ENCODE measurements at regions not wholly inside any gene's neighbourhood (a gene's known extent, or its start where the extent isn't known, plus 50 kb on each side); places are given as distances from the start of the nearest gene placed in this dataset.

DNA sequence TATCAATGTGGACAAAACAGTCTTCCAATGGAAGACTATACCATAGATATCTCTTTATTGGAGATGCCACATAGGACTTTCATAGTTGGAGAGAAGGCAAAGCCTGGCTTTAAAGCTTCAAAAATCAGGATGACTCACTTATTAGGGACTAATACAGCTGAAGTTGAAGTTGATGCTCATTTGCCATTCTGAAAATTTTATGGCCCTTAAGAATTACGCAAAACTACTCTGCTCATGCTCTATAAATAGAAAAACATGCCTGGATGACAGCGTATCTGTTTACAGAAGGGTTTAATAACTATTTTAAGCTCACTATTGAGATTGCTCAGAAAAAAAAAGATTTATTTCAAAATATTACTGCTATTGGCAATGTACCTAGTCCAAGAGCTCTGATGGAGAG, 155.5 kb upstream of the DST start:
- no peak overlapping the region for H3K27ac Mint-ChIP-seq
- no peaks in the 10 kb centered on the region for H3K9me3 Mint-ChIP-seq (ENCODE audit: insufficient read depth)
- intact Hi-C loops (cut with micrococcal nuclease): no loop called here

DNA sequence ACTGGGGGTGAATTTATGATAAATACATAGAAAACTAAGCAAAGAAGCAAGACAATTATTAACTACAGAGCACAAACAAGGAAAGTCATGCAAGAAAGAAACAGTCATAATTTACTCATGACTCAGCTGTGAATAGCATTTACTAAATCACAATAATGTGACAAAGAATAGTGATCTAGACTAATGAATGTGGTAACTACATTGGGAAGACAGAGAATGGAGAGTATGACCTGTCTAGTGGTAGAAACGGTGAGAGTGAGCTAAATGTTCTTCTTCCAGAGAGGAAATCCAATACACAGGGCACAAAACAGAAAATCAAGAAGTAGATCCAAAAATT, 153.5 kb upstream of the DST start:
- Histone ChIP-seq H3K9me3 (ENCODE audit: control extremely low read depth in 1 of 3, control insufficient read depth in 2 of 3, insufficient read depth in 1 of 3, low read length in 2 of 3) (no peaks in the 10 kb centered on the region), H3K4me3 (ENCODE audit: control extremely low read depth in 1 of 5, extremely low read depth in 1 of 5, insufficient read depth in 1 of 5, low read depth in 2 of 5, low read length in 4 of 5) (no peak overlapping the region), H3K36me3 (replicated peaks in 1 of 2; ENCODE audit: control extremely low read depth in 1 of 2, control insufficient read depth in 1 of 2, extremely low read depth in 1 of 2, insufficient read depth in 2 of 2, low read length in 1 of 2) (no peaks in the 10 kb centered on the region), H4K20me1 (ENCODE audit: control insufficient read depth, insufficient read depth, low read length, poor library complexity, severe bottlenecking) (no peaks in the 10 kb centered on the region), H3K79me2 (ENCODE audit: control insufficient read depth, insufficient read depth, low read length) (no peaks in the 10 kb centered on the region), H2AFZ (ENCODE audit: insufficient read depth, low read depth, low read length, poor library complexity, severe bottlenecking) (no peak overlapping the region), H3K27ac (ENCODE audit: low read length in 2 of 2) (no peak overlapping the region), H3K4me1 (ENCODE audit: control insufficient read depth in 2 of 2, insufficient read depth in 2 of 2, low read length in 2 of 2) (no peaks in the 10 kb centered on the region), H3K4me2 (replicated peaks; ENCODE audit: low read depth, low read length, poor library complexity, severe bottlenecking) (no peak overlapping the region), H3K9ac (ENCODE audit: low read length) (no peak overlapping the region), H3K27me3 (replicated peaks in 1 of 4; ENCODE audit: control extremely low read depth in 1 of 4, control insufficient read depth in 3 of 4, insufficient read depth in 4 of 4, low read length in 3 of 4) (peaks cover 0 to 3% (median 0%) of the 10 kb centered on the region in 4 experiments)
- ChIA-PET CTCF (interaction anchor here (0.5 kb wide), 1 partner anchor 52 kb away, joined by 3 read pairs; no protein-coding TSS in a partner anchor), POLR2A (no interaction called here)
- DNase-seq: no peak
- no peak for TF ChIP-seq EZH2 (IDR thresholded peaks at IDR 0.05; ENCODE audit: borderline replicate concordance, insufficient read depth, low read depth, low read length, poor library complexity, severe bottlenecking)
- TF ChIP-seq, protein P1, sequence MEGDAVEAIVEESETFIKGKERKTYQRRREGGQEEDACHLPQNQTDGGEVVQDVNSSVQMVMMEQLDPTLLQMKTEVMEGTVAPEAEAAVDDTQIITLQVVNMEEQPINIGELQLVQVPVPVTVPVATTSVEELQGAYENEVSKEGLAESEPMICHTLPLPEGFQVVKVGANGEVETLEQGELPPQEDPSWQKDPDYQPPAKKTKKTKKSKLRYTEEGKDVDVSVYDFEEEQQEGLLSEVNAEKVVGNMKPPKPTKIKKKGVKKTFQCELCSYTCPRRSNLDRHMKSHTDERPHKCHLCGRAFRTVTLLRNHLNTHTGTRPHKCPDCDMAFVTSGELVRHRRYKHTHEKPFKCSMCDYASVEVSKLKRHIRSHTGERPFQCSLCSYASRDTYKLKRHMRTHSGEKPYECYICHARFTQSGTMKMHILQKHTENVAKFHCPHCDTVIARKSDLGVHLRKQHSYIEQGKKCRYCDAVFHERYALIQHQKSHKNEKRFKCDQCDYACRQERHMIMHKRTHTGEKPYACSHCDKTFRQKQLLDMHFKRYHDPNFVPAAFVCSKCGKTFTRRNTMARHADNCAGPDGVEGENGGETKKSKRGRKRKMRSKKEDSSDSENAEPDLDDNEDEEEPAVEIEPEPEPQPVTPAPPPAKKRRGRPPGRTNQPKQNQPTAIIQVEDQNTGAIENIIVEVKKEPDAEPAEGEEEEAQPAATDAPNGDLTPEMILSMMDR (IDR thresholded peaks at IDR 0.05): no peak
- H3K27me3 Mint-ChIP-seq: no peaks in the 10 kb centered on the region
- H3K4me3 Mint-ChIP-seq: no peak overlapping the region
- no peaks in the 10 kb centered on the region for H3K9me3 Mint-ChIP-seq (ENCODE audit: insufficient read depth)
- no peak for ATAC-seq (ENCODE audit: low read depth)
- no peaks in the 10 kb centered on the region for H3K4me1 Mint-ChIP-seq
- no peak overlapping the region for H3K27ac Mint-ChIP-seq
- intact Hi-C loops (cut with micrococcal nuclease): no loop called here
- WGBS (ENCODE audit: insufficient coverage): no CpG with 5 or more reads among the region's 1 CpG

More for the DNA sequence above, 155.5 kb upstream of the DST start:
- Mint-ChIP-seq H3K4me3 (no peak overlapping the region), H3K27me3 (no peaks in the 10 kb centered on the region), H3K4me1 (no peaks in the 10 kb centered on the region)
- Histone ChIP-seq H4K20me1 (ENCODE audit: control insufficient read depth, insufficient read depth, low read length, poor library complexity, severe bottlenecking) (no peaks in the 10 kb centered on the region), H3K4me1 (ENCODE audit: control insufficient read depth in 2 of 2, insufficient read depth in 2 of 2, low read length in 2 of 2) (no peaks in the 10 kb centered on the region), H3K4me3 (ENCODE audit: control extremely low read depth in 1 of 5, extremely low read depth in 1 of 5, insufficient read depth in 1 of 5, low read depth in 2 of 5, low read length in 4 of 5) (no peak overlapping the region), H3K9ac (ENCODE audit: low read length) (no peak overlapping the region), H3K36me3 (replicated peaks in 1 of 2; ENCODE audit: control extremely low read depth in 1 of 2, control insufficient read depth in 1 of 2, extremely low read depth in 1 of 2, insufficient read depth in 2 of 2, low read length in 1 of 2) (no peaks in the 10 kb centered on the region), H3K27ac (ENCODE audit: low read length in 2 of 2) (no peak overlapping the region), H3K9me3 (ENCODE audit: control extremely low read depth in 1 of 3, control insufficient read depth in 2 of 3, insufficient read depth in 1 of 3, low read length in 2 of 3) (no peaks in the 10 kb centered on the region), H2AFZ (ENCODE audit: insufficient read depth, low read depth, low read length, poor library complexity, severe bottlenecking) (no peak overlapping the region), H3K4me2 (replicated peaks; ENCODE audit: low read depth, low read length, poor library complexity, severe bottlenecking) (no peak overlapping the region), H3K27me3 (replicated peaks in 1 of 4; ENCODE audit: control extremely low read depth in 1 of 4, control insufficient read depth in 3 of 4, insufficient read depth in 4 of 4, low read length in 3 of 4) (peaks cover 0 to 3% (median 0%) of the 10 kb centered on the region in 4 experiments), H3K79me2 (ENCODE audit: control insufficient read depth, insufficient read depth, low read length) (no peaks in the 10 kb centered on the region)
- WGBS (ENCODE audit: insufficient coverage): no CpG with 5 or more reads among the region's 2 CpGs
- no peak for DNase-seq
- ChIA-PET POLR2A (no interaction called here), CTCF (no interaction called here)
- ATAC-seq (ENCODE audit: low read depth): no peak
- TF ChIP-seq, protein P1 (IDR thresholded peaks at IDR 0.05): no peak
- TF ChIP-seq EZH2 (IDR thresholded peaks at IDR 0.05; ENCODE audit: borderline replicate concordance, insufficient read depth, low read depth, low read length, poor library complexity, severe bottlenecking): no peak

All from B cell (primary cell).